ENCODE measurements at regions not wholly inside any gene's neighbourhood (a gene's known extent, or its start where the extent isn't known, plus 50 kb on each side); places are given as distances from the start of the nearest gene placed in this dataset.

DNA sequence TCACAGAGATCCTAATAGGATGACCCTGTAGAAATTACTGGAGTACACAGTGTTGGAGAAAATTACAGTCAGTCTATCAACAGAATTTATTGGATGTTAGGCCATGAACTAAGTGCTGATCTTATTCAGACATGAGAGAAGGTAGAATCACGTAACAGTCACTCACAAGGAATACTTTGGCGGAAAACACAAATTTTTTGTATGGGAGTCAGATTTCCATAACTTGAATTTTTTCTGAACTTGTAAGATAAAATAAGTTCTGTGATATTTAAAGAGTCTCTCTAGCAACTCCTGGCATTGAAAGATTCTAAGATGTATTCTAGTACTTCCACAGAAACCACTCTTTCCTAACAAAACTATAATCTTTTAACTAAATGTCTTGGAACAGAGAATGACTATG is 178.8 kb upstream of the MME start:
- no peak for TF ChIP-seq CTCF (IDR thresholded peaks at IDR 0.05)
- TF ChIP-seq, protein P1, sequence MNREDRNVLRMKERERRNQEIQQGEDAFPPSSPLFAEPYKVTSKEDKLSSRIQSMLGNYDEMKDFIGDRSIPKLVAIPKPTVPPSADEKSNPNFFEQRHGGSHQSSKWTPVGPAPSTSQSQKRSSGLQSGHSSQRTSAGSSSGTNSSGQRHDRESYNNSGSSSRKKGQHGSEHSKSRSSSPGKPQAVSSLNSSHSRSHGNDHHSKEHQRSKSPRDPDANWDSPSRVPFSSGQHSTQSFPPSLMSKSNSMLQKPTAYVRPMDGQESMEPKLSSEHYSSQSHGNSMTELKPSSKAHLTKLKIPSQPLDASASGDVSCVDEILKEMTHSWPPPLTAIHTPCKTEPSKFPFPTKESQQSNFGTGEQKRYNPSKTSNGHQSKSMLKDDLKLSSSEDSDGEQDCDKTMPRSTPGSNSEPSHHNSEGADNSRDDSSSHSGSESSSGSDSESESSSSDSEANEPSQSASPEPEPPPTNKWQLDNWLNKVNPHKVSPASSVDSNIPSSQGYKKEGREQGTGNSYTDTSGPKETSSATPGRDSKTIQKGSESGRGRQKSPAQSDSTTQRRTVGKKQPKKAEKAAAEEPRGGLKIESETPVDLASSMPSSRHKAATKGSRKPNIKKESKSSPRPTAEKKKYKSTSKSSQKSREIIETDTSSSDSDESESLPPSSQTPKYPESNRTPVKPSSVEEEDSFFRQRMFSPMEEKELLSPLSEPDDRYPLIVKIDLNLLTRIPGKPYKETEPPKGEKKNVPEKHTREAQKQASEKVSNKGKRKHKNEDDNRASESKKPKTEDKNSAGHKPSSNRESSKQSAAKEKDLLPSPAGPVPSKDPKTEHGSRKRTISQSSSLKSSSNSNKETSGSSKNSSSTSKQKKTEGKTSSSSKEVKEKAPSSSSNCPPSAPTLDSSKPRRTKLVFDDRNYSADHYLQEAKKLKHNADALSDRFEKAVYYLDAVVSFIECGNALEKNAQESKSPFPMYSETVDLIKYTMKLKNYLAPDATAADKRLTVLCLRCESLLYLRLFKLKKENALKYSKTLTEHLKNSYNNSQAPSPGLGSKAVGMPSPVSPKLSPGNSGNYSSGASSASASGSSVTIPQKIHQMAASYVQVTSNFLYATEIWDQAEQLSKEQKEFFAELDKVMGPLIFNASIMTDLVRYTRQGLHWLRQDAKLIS (CRISPR knock-in tag; IDR thresholded peaks at IDR 0.05; ENCODE audit: borderline replicate concordance) = no peak
- TF ChIP-seq ZNF232 (CRISPR knock-in tag; IDR thresholded peaks at IDR 0.05) = no peak
- TF ChIP-seq NR2C2 (CRISPR knock-in tag; IDR thresholded peaks at IDR 0.05) = no peak
- no peak for TF ChIP-seq CREB1 (CRISPR knock-in tag; IDR thresholded peaks at IDR 0.05)
- no peak for TF ChIP-seq E2F1 (CRISPR knock-in tag; IDR thresholded peaks at IDR 0.05)
- TF ChIP-seq MAX (CRISPR knock-in tag; IDR thresholded peaks at IDR 0.05) = no peak
- TF ChIP-seq, protein P2, sequence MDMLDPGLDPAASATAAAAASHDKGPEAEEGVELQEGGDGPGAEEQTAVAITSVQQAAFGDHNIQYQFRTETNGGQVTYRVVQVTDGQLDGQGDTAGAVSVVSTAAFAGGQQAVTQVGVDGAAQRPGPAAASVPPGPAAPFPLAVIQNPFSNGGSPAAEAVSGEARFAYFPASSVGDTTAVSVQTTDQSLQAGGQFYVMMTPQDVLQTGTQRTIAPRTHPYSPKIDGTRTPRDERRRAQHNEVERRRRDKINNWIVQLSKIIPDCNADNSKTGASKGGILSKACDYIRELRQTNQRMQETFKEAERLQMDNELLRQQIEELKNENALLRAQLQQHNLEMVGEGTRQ (CRISPR knock-in tag; IDR thresholded peaks at IDR 0.05) = no peak

Data from WTC11 (cell line).